Endothelial cell of umbilical vein (primary cell): ENCODE measurements at regions not wholly inside any gene's neighbourhood (a gene's known extent, or its start where the extent isn't known, plus 50 kb on each side); places are given as distances from the start of the nearest gene placed in this dataset.

Source experiments
- BruUV-seq: library from RNA; stranded (reverse); fragments of 400-500 nt; replicated peaks from 2 replicates; lab custom pipeline; 2021; lab: Mats Ljungman, UMichigan
- CTCF ChIA-PET: fragments of 300-600, 350-600 bp; sonication (Branson Sonifier 250); formaldehyde crosslinking; loops from one replicate; lab custom pipeline; 2021; ENCODE audit warnings: antibody characterized with exemption, inconsistent platforms; lab: Charles Lee
- POLR2A ChIA-PET: fragments of 300-600, 350-600 bp; sonication (Branson Sonifier 250); formaldehyde crosslinking; loops from one replicate; lab custom pipeline; 2021; ENCODE audit warnings: antibody characterized with exemption, inconsistent platforms; lab: Charles Lee
- DNase-seq: peaks from one replicate; pipeline ENCODE4 v3.0.0-alpha.2; 2011; ENCODE audit warnings: low read depth, low spot score
- FAIRE-seq: peaks from 2 replicates; lab custom pipeline; 2011; peaks lifted over from hg19 to GRCh38; lab: Jason Lieb, UNC
- H2AFZ ChIP-seq: 2 replicates; pipeline ENCODE4 v1.6.0; 2012; ENCODE audit warnings: low read depth, low read length, control low read depth, inconsistent platforms
- H3K27ac ChIP-seq: 2 replicates; pipeline ENCODE4 v1.5.1; 2011; ENCODE audit warnings: low read depth, mild to moderate bottlenecking, control low read depth, low read length, moderate library complexity; ENCODE audit not compliant: insufficient read depth
- H3K27me3 ChIP-seq, 2 experiments: 2 replicates each; pipeline versions ENCODE4 v1.6.0 to v1.6.1; 2011; ENCODE audit warnings: low read length in 2 of 2, mixed read lengths in 1 of 2; ENCODE audit not compliant: control insufficient read depth in 2 of 2, insufficient read depth in 2 of 2
- H3K36me3 ChIP-seq, 2 experiments: 2 replicates in 1 of 2; 3 replicates in 1 of 2; pipeline ENCODE4 v1.5.1; 2011; ENCODE audit warnings: low read length in 2 of 2, mild to moderate bottlenecking in 1 of 2, moderate library complexity in 1 of 2; ENCODE audit not compliant: control insufficient read depth in 2 of 2, insufficient read depth in 2 of 2; ENCODE audit errors: extremely low read depth in 1 of 2
- H3K4me1 ChIP-seq: 3 replicates; pipeline ENCODE4 v1.5.1; 2011; ENCODE audit warnings: mild to moderate bottlenecking, low read length; ENCODE audit not compliant: control insufficient read depth, insufficient read depth; ENCODE audit errors: extremely low read depth
- H3K4me2 ChIP-seq: 2 replicates; pipeline ENCODE4 v1.6.1; 2011; ENCODE audit warnings: low read length, control low read depth, mixed read lengths; ENCODE audit not compliant: insufficient read depth
- H3K4me3 ChIP-seq, 3 experiments: fragments of 200-600 bp in 1 of 3; sonication (generic), shearing (Covaris generic) in 1 of 3; replicated peaks in 1 of 3; 2 replicates each; pipeline ENCODE4 v1.5.1; 2011 to 2016; ENCODE audit warnings: control low read depth in 3 of 3, low read length in 3 of 3, mild to moderate bottlenecking in 2 of 3, inconsistent platforms in 1 of 3, low read depth in 1 of 3, moderate library complexity in 1 of 3; ENCODE audit not compliant: insufficient read depth in 1 of 3
- H3K79me2 ChIP-seq: 2 replicates; pipeline ENCODE4 v1.6.0; 2012; ENCODE audit warnings: low read length, inconsistent platforms; ENCODE audit not compliant: control insufficient read depth, insufficient read depth
- H3K9ac ChIP-seq: replicated peaks from 2 replicates; pipeline ENCODE3; 2011; ENCODE audit warnings: low read length, control low read depth; ENCODE audit not compliant: insufficient read depth; ENCODE audit errors: extremely low read depth
- H3K9me1 ChIP-seq: replicated peaks from 3 replicates; pipeline ENCODE4 v1.6.0; 2011; ENCODE audit warnings: mild to moderate bottlenecking, low read length; ENCODE audit not compliant: control insufficient read depth, insufficient read depth; ENCODE audit errors: extremely low read depth
- H3K9me3 ChIP-seq: replicated peaks from 2 replicates; pipeline ENCODE4 v1.5.1; 2012; ENCODE audit warnings: low read length, inconsistent platforms; ENCODE audit not compliant: control insufficient read depth, insufficient read depth
- H4K20me1 ChIP-seq: replicated peaks from 2 replicates; pipeline ENCODE3; 2011; ENCODE audit warnings: mild to moderate bottlenecking, low read length; ENCODE audit not compliant: control insufficient read depth, insufficient read depth; ENCODE audit errors: extremely low read depth
- EZH2 ChIP-seq: IDR thresholded peaks from 2 replicates; pipeline ENCODE4 v1.6.1; 2012; ENCODE audit warnings: borderline replicate concordance, low read depth, mild to moderate bottlenecking, moderate library complexity, low read length, inconsistent platforms; ENCODE audit not compliant: severe bottlenecking
- FOS ChIP-seq: IDR thresholded peaks from 2 replicates; pipeline ENCODE4 v1.6.1; 2011; ENCODE audit warnings: mild to moderate bottlenecking, low read length, moderate library complexity, borderline replicate concordance; ENCODE audit not compliant: insufficient read depth
- GATA2 ChIP-seq: IDR thresholded peaks from 2 replicates; pipeline ENCODE4 v1.7.0; 2011; ENCODE audit warnings: low read depth, mild to moderate bottlenecking, moderate library complexity, mixed read lengths, low read length; ENCODE audit not compliant: insufficient read length, insufficient read depth
- JUN ChIP-seq: IDR thresholded peaks from 2 replicates; pipeline ENCODE4 v1.6.1; 2011; ENCODE audit warnings: borderline replicate concordance, low read depth; ENCODE audit not compliant: insufficient read length, insufficient read depth
- MYC ChIP-seq: IDR thresholded peaks from one replicate; pipeline ENCODE4 v1.6.1; 2011; ENCODE audit warnings: mild to moderate bottlenecking, low read depth, low read length
- POLR2A ChIP-seq: IDR thresholded peaks from 2 replicates; pipeline ENCODE4 v1.6.1; 2012; ENCODE audit warnings: low read depth, mild to moderate bottlenecking, control low read depth, low read length
- POLR2AphosphoS5 ChIP-seq: IDR thresholded peaks from 2 replicates; pipeline ENCODE4 v1.6.1; 2012; ENCODE audit warnings: low read depth, mild to moderate bottlenecking, control low read depth, low read length, moderate library complexity; ENCODE audit not compliant: insufficient read depth
- dilution Hi-C: fragments of 300-500 bp; cut with MboI; formaldehyde crosslinking; loops from one replicate; pipeline ENCODE4 v1.15.0; 2019; ENCODE audit warnings: low sequenced_read_pairs; ENCODE audit not compliant: extremely low pct_ligation_motif_present
- intact Hi-C: fragments of 100-400 bp; cut with micrococcal nuclease; formaldehyde crosslinking; loops from one replicate; pipeline ENCODE4 v1.10.0; 2022
- TF ChIP-seq, protein P1 (sequence below): IDR thresholded peaks from 2 replicates; pipeline ENCODE4 v1.6.1; 2011; ENCODE audit not compliant: insufficient read depth, insufficient read length
- TF ChIP-seq, protein P2 (sequence below), 2 donors: IDR thresholded peaks; 1 replicate in 1 of 2; 2 replicates in 1 of 2; pipeline ENCODE4 v1.5.1; 2011; ENCODE audit warnings: low read length in 2 of 2, mild to moderate bottlenecking in 2 of 2, moderate library complexity in 2 of 2, control low read depth in 1 of 2, inconsistent platforms in 1 of 2, low read depth in 1 of 2; ENCODE audit not compliant: insufficient read depth in 1 of 2; ENCODE audit errors: extremely low read depth in 1 of 2

DNA sequence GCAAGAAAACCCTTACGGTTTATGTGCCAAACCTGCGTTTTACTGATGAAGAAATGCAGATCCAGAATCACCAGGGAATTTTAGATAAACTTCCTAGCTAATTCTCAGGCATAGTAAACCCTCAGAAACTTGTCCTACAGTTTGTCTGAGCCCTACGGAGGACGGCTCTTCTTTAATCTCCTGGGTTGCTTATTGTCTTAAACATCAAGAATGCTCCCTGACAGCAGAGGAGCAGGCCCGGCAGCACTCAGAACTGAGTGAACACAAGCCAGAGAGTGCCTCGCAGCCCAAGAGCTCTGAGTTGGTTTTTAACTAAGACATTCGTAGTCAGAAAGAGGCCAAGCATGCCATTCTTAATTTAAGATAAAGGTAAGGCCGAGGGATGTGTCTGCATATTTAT lies 114.7 kb upstream of the ERCC6L2 start:
- H3K9me3 ChIP-seq, result no peaks in the 10 kb centered on the region
- no peak for TF ChIP-seq GATA2
- TF ChIP-seq POLR2A, result no peak
- TF ChIP-seq JUN, result no peak
- TF ChIP-seq, protein P1, sequence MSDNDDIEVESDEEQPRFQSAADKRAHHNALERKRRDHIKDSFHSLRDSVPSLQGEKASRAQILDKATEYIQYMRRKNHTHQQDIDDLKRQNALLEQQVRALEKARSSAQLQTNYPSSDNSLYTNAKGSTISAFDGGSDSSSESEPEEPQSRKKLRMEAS, result no peak
- TF ChIP-seq, protein P2, sequence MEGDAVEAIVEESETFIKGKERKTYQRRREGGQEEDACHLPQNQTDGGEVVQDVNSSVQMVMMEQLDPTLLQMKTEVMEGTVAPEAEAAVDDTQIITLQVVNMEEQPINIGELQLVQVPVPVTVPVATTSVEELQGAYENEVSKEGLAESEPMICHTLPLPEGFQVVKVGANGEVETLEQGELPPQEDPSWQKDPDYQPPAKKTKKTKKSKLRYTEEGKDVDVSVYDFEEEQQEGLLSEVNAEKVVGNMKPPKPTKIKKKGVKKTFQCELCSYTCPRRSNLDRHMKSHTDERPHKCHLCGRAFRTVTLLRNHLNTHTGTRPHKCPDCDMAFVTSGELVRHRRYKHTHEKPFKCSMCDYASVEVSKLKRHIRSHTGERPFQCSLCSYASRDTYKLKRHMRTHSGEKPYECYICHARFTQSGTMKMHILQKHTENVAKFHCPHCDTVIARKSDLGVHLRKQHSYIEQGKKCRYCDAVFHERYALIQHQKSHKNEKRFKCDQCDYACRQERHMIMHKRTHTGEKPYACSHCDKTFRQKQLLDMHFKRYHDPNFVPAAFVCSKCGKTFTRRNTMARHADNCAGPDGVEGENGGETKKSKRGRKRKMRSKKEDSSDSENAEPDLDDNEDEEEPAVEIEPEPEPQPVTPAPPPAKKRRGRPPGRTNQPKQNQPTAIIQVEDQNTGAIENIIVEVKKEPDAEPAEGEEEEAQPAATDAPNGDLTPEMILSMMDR (IDR thresholded peaks at IDR 0.05; ENCODE audit: extremely low read depth in 1 of 2, insufficient read depth in 1 of 2, low read depth in 1 of 2, low read length in 2 of 2), result no peak
- no peak for TF ChIP-seq POLR2AphosphoS5
- TF ChIP-seq EZH2, result no peak
- TF ChIP-seq FOS, result no peak
- TF ChIP-seq MYC, result no peak
- no peaks in the 10 kb centered on the region for H4K20me1 ChIP-seq
- dilution Hi-C loops, result no loop called here
- no peak overlapping the region for H3K4me2 ChIP-seq
- H3K27me3 ChIP-seq, result no peaks in the 10 kb centered on the region
- H3K36me3 ChIP-seq, result no peaks in the 10 kb centered on the region
- H3K79me2 ChIP-seq, result no peaks in the 10 kb centered on the region
- H3K9ac ChIP-seq, result no peak overlapping the region
- no TSS peak for BruUV-seq
- no peak overlapping the region for H2AFZ ChIP-seq
- H3K4me1 ChIP-seq, result peaks cover 5% of the 10 kb centered on the region
- intact Hi-C loops, result no loop called here
- no peak overlapping the region for H3K4me3 ChIP-seq
- POLR2A ChIA-PET, result no interaction called here
- H3K9me1 ChIP-seq, result no peaks in the 10 kb centered on the region
- FAIRE-seq, result no peak
- no peak overlapping the region for H3K27ac ChIP-seq
- no peak for DNase-seq
- CTCF ChIA-PET, result interaction anchor here (0.6 to 0.7 kb wide), 2 partner anchors 25 to 115 kb away, joined by 3 read pairs; partner anchors contain the start of gene ERCC6L2
